Hepatocyte (in vitro differentiated cells): ENCODE measurements at regions not wholly inside any gene's neighbourhood (a gene's known extent, or its start where the extent isn't known, plus 50 kb on each side); places are given as distances from the start of the nearest gene placed in this dataset.

Experiments
- EZH2 ChIP-seq: fragments of 200-600 bp; sonication (generic); IDR thresholded peaks from 2 replicates; pipeline ENCODE4 v1.6.1; 2016; ENCODE audit warnings: antibody characterized with exemption, mild to moderate bottlenecking, borderline replicate concordance
- TF ChIP-seq, protein P1 (sequence below): fragments of 200-600 bp; sonication (generic); IDR thresholded peaks from 2 replicates; pipeline ENCODE4 v1.5.1; 2016; ENCODE audit warnings: antibody characterized with exemption, mild to moderate bottlenecking; ENCODE audit not compliant: poor library complexity

DNA sequence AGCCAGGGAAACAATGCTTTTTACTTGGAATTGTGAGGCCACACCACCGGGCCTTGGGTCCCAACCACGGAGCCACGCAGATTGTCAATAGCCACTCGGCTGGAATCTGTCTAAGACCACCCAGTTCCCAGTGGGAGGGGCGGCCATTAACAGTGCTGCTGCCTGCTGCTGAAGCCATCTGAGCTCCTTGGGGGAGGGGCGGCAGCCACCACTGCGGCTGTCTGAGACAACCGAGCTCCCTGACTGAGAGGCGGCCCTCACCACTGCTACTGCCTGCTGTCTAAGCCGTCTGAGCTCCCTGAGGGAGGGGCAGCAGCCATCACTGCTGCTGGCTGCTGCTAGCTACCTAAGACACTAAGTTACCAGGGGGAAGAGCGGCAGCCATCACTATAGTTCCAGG, 64.3 kb downstream of the DMRTA2 start:
- TF ChIP-seq, protein P1, sequence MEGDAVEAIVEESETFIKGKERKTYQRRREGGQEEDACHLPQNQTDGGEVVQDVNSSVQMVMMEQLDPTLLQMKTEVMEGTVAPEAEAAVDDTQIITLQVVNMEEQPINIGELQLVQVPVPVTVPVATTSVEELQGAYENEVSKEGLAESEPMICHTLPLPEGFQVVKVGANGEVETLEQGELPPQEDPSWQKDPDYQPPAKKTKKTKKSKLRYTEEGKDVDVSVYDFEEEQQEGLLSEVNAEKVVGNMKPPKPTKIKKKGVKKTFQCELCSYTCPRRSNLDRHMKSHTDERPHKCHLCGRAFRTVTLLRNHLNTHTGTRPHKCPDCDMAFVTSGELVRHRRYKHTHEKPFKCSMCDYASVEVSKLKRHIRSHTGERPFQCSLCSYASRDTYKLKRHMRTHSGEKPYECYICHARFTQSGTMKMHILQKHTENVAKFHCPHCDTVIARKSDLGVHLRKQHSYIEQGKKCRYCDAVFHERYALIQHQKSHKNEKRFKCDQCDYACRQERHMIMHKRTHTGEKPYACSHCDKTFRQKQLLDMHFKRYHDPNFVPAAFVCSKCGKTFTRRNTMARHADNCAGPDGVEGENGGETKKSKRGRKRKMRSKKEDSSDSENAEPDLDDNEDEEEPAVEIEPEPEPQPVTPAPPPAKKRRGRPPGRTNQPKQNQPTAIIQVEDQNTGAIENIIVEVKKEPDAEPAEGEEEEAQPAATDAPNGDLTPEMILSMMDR = no peak
- no peak for TF ChIP-seq EZH2
